ENCODE measurements at regions not wholly inside any gene's neighbourhood (a gene's known extent, or its start where the extent isn't known, plus 50 kb on each side); places are given as distances from the start of the nearest gene placed in this dataset.

- CTCF ChIA-PET: no interaction called here
- H3K36me3 ChIP-seq (ENCODE audit: insufficient read depth, low read length, poor library complexity, severe bottlenecking): no peaks in the 10 kb centered on the region
- no peaks in the 10 kb centered on the region for H3K4me1 ChIP-seq (ENCODE audit: insufficient read depth, low read length, poor library complexity, severe bottlenecking)
Observed at GRCh38 chr3:22634433-22634832, 568.7 kb upstream of the UBE2E2 start.

DNA sequence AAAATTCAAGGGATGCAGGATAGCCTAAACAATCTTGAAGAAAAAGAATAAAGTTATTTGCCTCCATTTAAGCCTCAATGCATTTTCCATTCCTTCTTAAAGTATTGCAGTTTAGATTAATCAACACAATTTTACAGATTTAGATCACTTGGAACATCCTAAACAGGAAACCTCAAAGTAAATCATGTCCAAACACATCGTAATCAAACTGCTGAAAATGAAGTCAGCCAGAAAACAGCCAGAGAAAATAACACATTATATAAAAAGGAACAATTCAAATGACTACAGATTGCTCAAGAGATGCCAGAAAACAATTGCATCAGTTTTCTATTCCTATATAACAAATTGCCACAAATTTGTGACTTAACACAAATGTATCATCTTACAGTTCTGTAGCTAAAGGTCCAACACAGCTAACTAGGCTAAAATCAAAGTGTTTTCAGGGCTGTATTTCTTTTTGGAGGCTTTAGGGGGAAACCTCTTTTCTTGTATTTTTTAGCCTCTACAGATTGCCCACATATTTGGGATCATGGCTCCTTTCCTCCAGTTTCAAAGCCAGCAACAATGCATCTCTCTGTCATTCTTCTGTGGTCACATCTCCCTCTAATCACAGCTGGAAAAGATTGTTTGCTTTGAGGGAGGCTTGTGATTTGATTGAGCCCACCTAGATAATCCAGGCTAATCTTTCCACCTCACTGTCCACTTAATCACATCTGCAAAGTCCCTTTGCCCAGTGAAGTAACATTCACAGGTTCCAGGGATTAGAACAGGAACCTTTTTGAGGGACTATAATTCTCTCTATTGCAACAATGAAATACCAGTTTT lies 543.3 kb upstream of the UBE2E2 start:
- no peak for DNase-seq (ENCODE audit: low spot score)
- peaks cover 29% of the 10 kb centered on the region for H3K9me3 ChIP-seq (ENCODE audit: low read depth, low read length, poor library complexity, severe bottlenecking)
- no peaks in the 10 kb centered on the region for H3K36me3 ChIP-seq (ENCODE audit: insufficient read depth, low read length, poor library complexity, severe bottlenecking)
- H3K4me1 ChIP-seq (ENCODE audit: insufficient read depth, low read length, poor library complexity, severe bottlenecking): no peaks in the 10 kb centered on the region
- ChIA-PET POLR2A (ENCODE audit: low non-redundant PET) (no interaction called here), CTCF (no interaction called here)
- H3K27me3 ChIP-seq (replicated peaks; ENCODE audit: insufficient read depth, low read depth, low read length, poor library complexity): no peaks in the 10 kb centered on the region
- no TSS peak for BruUV-seq (replicated peaks)
- no peak overlapping the region for H3K4me3 ChIP-seq (ENCODE audit: low read depth, low read length, poor library complexity, severe bottlenecking)
- intact Hi-C loops (cut with micrococcal nuclease; ENCODE audit: unreplicated experiment): no loop called here
- no peak overlapping the region for H3K27ac ChIP-seq (ENCODE audit: low read depth, low read length, poor library complexity, severe bottlenecking)
- no peak for TF ChIP-seq EZH2 (IDR thresholded peaks at IDR 0.05; ENCODE audit: borderline replicate concordance, low read depth, low read length, poor library complexity, severe bottlenecking)
- TF ChIP-seq, protein P1, sequence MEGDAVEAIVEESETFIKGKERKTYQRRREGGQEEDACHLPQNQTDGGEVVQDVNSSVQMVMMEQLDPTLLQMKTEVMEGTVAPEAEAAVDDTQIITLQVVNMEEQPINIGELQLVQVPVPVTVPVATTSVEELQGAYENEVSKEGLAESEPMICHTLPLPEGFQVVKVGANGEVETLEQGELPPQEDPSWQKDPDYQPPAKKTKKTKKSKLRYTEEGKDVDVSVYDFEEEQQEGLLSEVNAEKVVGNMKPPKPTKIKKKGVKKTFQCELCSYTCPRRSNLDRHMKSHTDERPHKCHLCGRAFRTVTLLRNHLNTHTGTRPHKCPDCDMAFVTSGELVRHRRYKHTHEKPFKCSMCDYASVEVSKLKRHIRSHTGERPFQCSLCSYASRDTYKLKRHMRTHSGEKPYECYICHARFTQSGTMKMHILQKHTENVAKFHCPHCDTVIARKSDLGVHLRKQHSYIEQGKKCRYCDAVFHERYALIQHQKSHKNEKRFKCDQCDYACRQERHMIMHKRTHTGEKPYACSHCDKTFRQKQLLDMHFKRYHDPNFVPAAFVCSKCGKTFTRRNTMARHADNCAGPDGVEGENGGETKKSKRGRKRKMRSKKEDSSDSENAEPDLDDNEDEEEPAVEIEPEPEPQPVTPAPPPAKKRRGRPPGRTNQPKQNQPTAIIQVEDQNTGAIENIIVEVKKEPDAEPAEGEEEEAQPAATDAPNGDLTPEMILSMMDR (conservative IDR thresholded peaks at IDR 0.05; ENCODE audit: low read depth, low read length): no peak

More at GRCh38 chr3:22634433-22634832, 568.7 kb upstream of the UBE2E2 start:
- no peak overlapping the region for H3K4me3 ChIP-seq (ENCODE audit: low read depth, low read length, poor library complexity, severe bottlenecking)
- TF ChIP-seq, protein P1 (conservative IDR thresholded peaks at IDR 0.05; ENCODE audit: low read depth, low read length): no peak
- TF ChIP-seq EZH2 (IDR thresholded peaks at IDR 0.05; ENCODE audit: borderline replicate concordance, low read depth, low read length, poor library complexity, severe bottlenecking): no peak
- POLR2A ChIA-PET (ENCODE audit: low non-redundant PET): no interaction called here
- H3K27ac ChIP-seq (ENCODE audit: low read depth, low read length, poor library complexity, severe bottlenecking): no peak overlapping the region
- intact Hi-C loops (cut with micrococcal nuclease; ENCODE audit: unreplicated experiment): no loop called here
- no peaks in the 10 kb centered on the region for H3K27me3 ChIP-seq (replicated peaks; ENCODE audit: insufficient read depth, low read depth, low read length, poor library complexity)
- BruUV-seq (replicated peaks): no TSS peak
- no peak for DNase-seq (ENCODE audit: low spot score)
- H3K9me3 ChIP-seq (ENCODE audit: low read depth, low read length, poor library complexity, severe bottlenecking): peaks cover 6% of the 10 kb centered on the region

DNA sequence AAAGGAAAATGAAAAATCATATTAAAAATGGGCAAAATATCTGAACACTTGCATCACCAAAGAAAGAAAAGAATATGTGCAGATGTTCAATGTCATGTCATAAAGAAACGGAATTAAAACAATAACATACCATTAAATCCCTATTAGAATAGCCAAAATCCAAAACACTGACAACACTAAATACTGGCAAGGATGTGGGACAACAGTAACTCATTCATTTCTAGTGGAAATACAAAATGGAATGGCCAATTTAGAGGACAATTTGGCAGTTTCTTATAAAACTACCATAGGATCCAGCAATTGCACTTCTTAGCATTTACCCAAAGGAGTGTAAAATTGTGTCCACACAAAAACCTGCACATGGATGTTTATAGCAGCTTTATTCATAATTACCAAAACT lies 542.5 kb upstream of the UBE2E2 start:
- Histone ChIP-seq H3K9me3 (ENCODE audit: low read depth, low read length, poor library complexity, severe bottlenecking) (peaks cover 29% of the 10 kb centered on the region), H3K4me1 (ENCODE audit: insufficient read depth, low read length, poor library complexity, severe bottlenecking) (no peaks in the 10 kb centered on the region), H3K4me3 (ENCODE audit: low read depth, low read length, poor library complexity, severe bottlenecking) (no peak overlapping the region), H3K27ac (ENCODE audit: low read depth, low read length, poor library complexity, severe bottlenecking) (no peak overlapping the region), H3K27me3 (replicated peaks; ENCODE audit: insufficient read depth, low read depth, low read length, poor library complexity) (no peaks in the 10 kb centered on the region), H3K36me3 (ENCODE audit: insufficient read depth, low read length, poor library complexity, severe bottlenecking) (no peaks in the 10 kb centered on the region)
- ChIA-PET CTCF (no interaction called here), POLR2A (ENCODE audit: low non-redundant PET) (no interaction called here)
- DNase-seq (ENCODE audit: low spot score): no peak
- TF ChIP-seq, protein P1 (conservative IDR thresholded peaks at IDR 0.05; ENCODE audit: low read depth, low read length): no peak
- TF ChIP-seq EZH2 (IDR thresholded peaks at IDR 0.05; ENCODE audit: borderline replicate concordance, low read depth, low read length, poor library complexity, severe bottlenecking): no peak
- no TSS peak for BruUV-seq (replicated peaks)
- intact Hi-C loops (cut with micrococcal nuclease; ENCODE audit: unreplicated experiment): no loop called here
